Right atrium auricular region (tissue), 2 donors: ENCODE measurements at regions not wholly inside any gene's neighbourhood (a gene's known extent, or its start where the extent isn't known, plus 50 kb on each side); places are given as distances from the start of the nearest gene placed in this dataset.

Experiments
- DNase-seq: peaks from one replicate; pipeline ENCODE4 v3.0.0-alpha.2; 2019; ENCODE audit warnings: low spot score
- H3K27ac ChIP-seq, 2 donors: fragments of 200-600 bp; sonication (generic); 1 replicate in 1 of 2; 2 replicates in 1 of 2; pipeline ENCODE4 v1.5.1; 2016 to 2019
- H3K27me3 ChIP-seq, 2 donors: fragments of 200-600 bp; sonication (generic); one replicate each; pipeline versions ENCODE4 v1.5.1 to v1.6.0; 2017 to 2019
- H3K36me3 ChIP-seq: fragments of 200-600 bp; sonication (generic); one replicate; pipeline ENCODE4 v1.5.1; 2016
- H3K4me1 ChIP-seq, 2 donors: fragments of 200-600 bp; sonication (generic); one replicate each; pipeline versions ENCODE4 v1.5.1 to v1.6.0; 2017 to 2019
- H3K4me3 ChIP-seq, 2 donors: fragments of 200-600 bp; sonication (generic); 1 replicate in 1 of 2; 2 replicates in 1 of 2; pipeline ENCODE4 v1.5.1; 2017 to 2019; ENCODE audit warnings: mild to moderate bottlenecking in 1 of 2, moderate library complexity in 1 of 2
- H3K9me3 ChIP-seq, 2 donors: fragments of 200-600 bp; sonication (generic); one replicate each; pipeline ENCODE4 v1.5.1; 2019
- CTCF ChIP-seq, 2 donors: fragments of 200-600 bp; sonication (generic); IDR thresholded peaks; one replicate each; pipeline ENCODE4 v1.5.1; 2019; ENCODE audit warnings: antibody characterized with exemption in 2 of 2

GRCh38 chr3:161737171-161737570 is 240.6 kb downstream of the OTOL1 start:
- no peak for DNase-seq
- H3K27ac ChIP-seq = no peak overlapping the region
- TF ChIP-seq CTCF (IDR thresholded peaks at IDR 0.05) = no peak
- no peaks in the 10 kb centered on the region for H3K27me3 ChIP-seq
- H3K4me1 ChIP-seq = no peaks in the 10 kb centered on the region
- no peaks in the 10 kb centered on the region for H3K36me3 ChIP-seq
- no peaks in the 10 kb centered on the region for H3K9me3 ChIP-seq
- H3K4me3 ChIP-seq = no peak overlapping the region

- DNase-seq = no peak
- H3K36me3 ChIP-seq = no peaks in the 10 kb centered on the region
- no peak for TF ChIP-seq CTCF (IDR thresholded peaks at IDR 0.05)
- no peaks in the 10 kb centered on the region for H3K9me3 ChIP-seq
- no peak overlapping the region for H3K27ac ChIP-seq
- no peaks in the 10 kb centered on the region for H3K27me3 ChIP-seq
- H3K4me1 ChIP-seq = no peaks in the 10 kb centered on the region
- no peak overlapping the region for H3K4me3 ChIP-seq
These were observed 243.8 kb downstream of the OTOL1 start for GRCh38 chr3:161740421-161740820.

DNA sequence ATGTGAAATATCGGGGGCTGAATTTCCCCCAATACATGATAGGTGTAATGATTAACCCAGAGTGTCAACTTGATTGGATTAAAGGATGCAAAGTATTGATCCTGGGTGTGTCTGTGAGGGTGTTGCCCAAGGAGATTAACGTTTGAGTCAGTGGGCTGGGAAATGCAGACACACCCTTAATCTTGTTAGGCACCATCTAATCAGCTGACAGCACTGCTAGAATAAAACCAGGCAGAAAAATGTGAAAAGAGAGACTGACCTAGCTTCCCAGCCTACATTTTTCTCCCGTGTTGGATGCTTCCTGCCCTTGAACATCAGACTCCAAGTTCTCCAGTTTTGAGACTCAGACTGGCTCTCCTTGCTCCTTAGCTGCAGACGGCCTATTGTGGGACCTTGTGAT is 247.8 kb downstream of the OTOL1 start:
- Histone ChIP-seq H3K27me3 (no peaks in the 10 kb centered on the region), H3K36me3 (no peaks in the 10 kb centered on the region), H3K27ac (no peak overlapping the region), H3K9me3 (no peaks in the 10 kb centered on the region), H3K4me1 (no peaks in the 10 kb centered on the region), H3K4me3 (no peak overlapping the region)
- no peak for TF ChIP-seq CTCF (IDR thresholded peaks at IDR 0.05)
- no peak for DNase-seq

GRCh38 chr3:161745741-161746140 is 249.1 kb downstream of the OTOL1 start:
- Histone ChIP-seq H3K27ac (no peak overlapping the region), H3K4me3 (no peak overlapping the region), H3K36me3 (no peaks in the 10 kb centered on the region), H3K9me3 (no peaks in the 10 kb centered on the region), H3K27me3 (no peaks in the 10 kb centered on the region), H3K4me1 (no peaks in the 10 kb centered on the region)
- no peak for DNase-seq
- no peak for TF ChIP-seq CTCF (IDR thresholded peaks at IDR 0.05)

- Histone ChIP-seq H3K27me3 (no peaks in the 10 kb centered on the region), H3K9me3 (no peaks in the 10 kb centered on the region), H3K27ac (no peak overlapping the region), H3K36me3 (no peaks in the 10 kb centered on the region), H3K4me3 (no peak overlapping the region), H3K4me1 (no peaks in the 10 kb centered on the region)
- no peak for TF ChIP-seq CTCF (IDR thresholded peaks at IDR 0.05)
- no peak for DNase-seq
These were observed 251.4 kb downstream of the OTOL1 start for GRCh38 chr3:161748049-161748448.

DNA sequence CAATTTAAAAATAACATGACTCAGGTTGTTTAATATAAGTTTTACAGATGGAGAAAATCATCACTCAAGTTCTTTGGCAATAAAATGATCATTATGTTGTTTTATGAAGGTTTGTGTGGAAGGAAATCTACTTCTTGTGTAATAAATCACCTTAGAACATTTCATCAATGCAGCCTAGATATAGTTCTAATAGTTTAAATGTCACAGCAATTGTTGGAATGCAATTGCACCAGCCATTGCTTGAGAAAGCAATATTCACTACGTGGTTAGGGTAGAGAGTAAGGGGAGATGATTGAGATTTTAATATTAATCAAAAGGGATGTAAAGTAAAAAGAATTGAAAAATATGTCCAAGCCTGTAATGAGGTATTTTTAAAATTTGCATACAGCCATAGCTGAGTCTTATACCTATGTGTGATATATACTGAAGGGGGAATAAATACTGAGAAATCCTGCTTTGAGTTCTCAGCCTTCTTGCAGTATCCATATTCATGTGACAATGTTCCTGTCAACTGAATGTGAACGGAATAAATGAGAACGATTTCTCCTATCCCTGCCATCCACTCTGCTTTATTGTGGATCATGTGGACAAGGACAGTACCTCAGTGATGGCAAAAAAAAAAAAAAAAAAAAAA is 257.9 kb downstream of the OTOL1 start:
- TF ChIP-seq CTCF (IDR thresholded peaks at IDR 0.05) = no peak
- Histone ChIP-seq H3K9me3 (no peaks in the 10 kb centered on the region), H3K27ac (no peak overlapping the region), H3K4me1 (no peaks in the 10 kb centered on the region), H3K27me3 (no peaks in the 10 kb centered on the region), H3K36me3 (no peaks in the 10 kb centered on the region), H3K4me3 (no peak overlapping the region)
- DNase-seq = no peak
